ENCODE measurements at regions not wholly inside any gene's neighbourhood (a gene's known extent, or its start where the extent isn't known, plus 50 kb on each side); places are given as distances from the start of the nearest gene placed in this dataset.

- dilution Hi-C loops (cut with MboI; ENCODE audit: extremely low pct_ligation_motif_present, low sequenced_read_pairs): no loop called here
- Histone ChIP-seq H2AFZ (ENCODE audit: control insufficient read depth, low read length) (no peak overlapping the region), H3K27me3 (ENCODE audit: control insufficient read depth, extremely low read depth, insufficient read depth, low read length) (no peaks in the 10 kb centered on the region), H3K4me2 (ENCODE audit: control insufficient read depth, extremely low read depth, insufficient read depth, low read depth, low read length) (no peak overlapping the region), H3K27ac (ENCODE audit: control insufficient read depth, insufficient read depth, low read length) (no peak overlapping the region), H3K9me3 (ENCODE audit: control insufficient read depth, low read depth, low read length) (no peaks in the 10 kb centered on the region), H3K9me1 (ENCODE audit: control insufficient read depth, extremely low read depth, insufficient read depth, low read length) (no peaks in the 10 kb centered on the region), H3K4me1 (ENCODE audit: control insufficient read depth, extremely low read depth, insufficient read depth, low read length) (no peaks in the 10 kb centered on the region), H3K36me3 (ENCODE audit: control insufficient read depth in 2 of 2, extremely low read depth in 1 of 2, insufficient read depth in 2 of 2, low read length in 2 of 2) (no peaks in the 10 kb centered on the region), H3K79me2 (ENCODE audit: control insufficient read depth, insufficient read depth, low read length) (no peaks in the 10 kb centered on the region), H3K4me3 (ENCODE audit: control insufficient read depth in 2 of 3, extremely low read depth in 1 of 3, insufficient read depth in 2 of 3, low read depth in 1 of 3, low read length in 3 of 3) (no peak overlapping the region), H3K9ac (ENCODE audit: control insufficient read depth, extremely low read depth, insufficient read depth, low read length) (no peak overlapping the region), H4K20me1 (ENCODE audit: control insufficient read depth, extremely low read depth, insufficient read depth, low read length) (no peaks in the 10 kb centered on the region)
- DNase-seq (ENCODE audit: low read depth, low spot score) (no peak), FAIRE-seq (no peak)
- TF ChIP-seq EZH2 (IDR thresholded peaks at IDR 0.05; ENCODE audit: low read length): no peak
- TF ChIP-seq CTCF (optimal IDR thresholded peaks at IDR 0.05 in 1 of 3, IDR thresholded peaks at IDR 0.05 in 1 of 3, conservative IDR thresholded peaks at IDR 0.05 in 1 of 3; ENCODE audit: extremely low read depth in 1 of 3, insufficient read depth in 2 of 3, low read length in 3 of 3): no peak
These were observed 111.6 kb upstream of the CXCL13 start for GRCh38 chr4:77493829-77494551.

- H3K27ac ChIP-seq (ENCODE audit: control insufficient read depth, insufficient read depth, low read length): no peak overlapping the region
- H2AFZ ChIP-seq (ENCODE audit: control insufficient read depth, low read length): no peak overlapping the region
- no peak overlapping the region for H3K4me2 ChIP-seq (ENCODE audit: control insufficient read depth, extremely low read depth, insufficient read depth, low read depth, low read length)
- no peaks in the 10 kb centered on the region for H3K9me3 ChIP-seq (ENCODE audit: control insufficient read depth, low read depth, low read length)
- dilution Hi-C loops (cut with MboI; ENCODE audit: extremely low pct_ligation_motif_present, low sequenced_read_pairs): no loop called here
- H3K4me1 ChIP-seq (ENCODE audit: control insufficient read depth, extremely low read depth, insufficient read depth, low read length): no peaks in the 10 kb centered on the region
- H4K20me1 ChIP-seq (ENCODE audit: control insufficient read depth, extremely low read depth, insufficient read depth, low read length): no peaks in the 10 kb centered on the region
- H3K4me3 ChIP-seq (ENCODE audit: control insufficient read depth in 2 of 3, extremely low read depth in 1 of 3, insufficient read depth in 2 of 3, low read depth in 1 of 3, low read length in 3 of 3): no peak overlapping the region
- no peaks in the 10 kb centered on the region for H3K9me1 ChIP-seq (ENCODE audit: control insufficient read depth, extremely low read depth, insufficient read depth, low read length)
- FAIRE-seq (no peak), DNase-seq (ENCODE audit: low read depth, low spot score) (no peak)
- no peak overlapping the region for H3K9ac ChIP-seq (ENCODE audit: control insufficient read depth, extremely low read depth, insufficient read depth, low read length)
- H3K27me3 ChIP-seq (ENCODE audit: control insufficient read depth, extremely low read depth, insufficient read depth, low read length): peaks cover 5% of the 10 kb centered on the region
- no peaks in the 10 kb centered on the region for H3K79me2 ChIP-seq (ENCODE audit: control insufficient read depth, insufficient read depth, low read length)
- TF ChIP-seq EZH2 (IDR thresholded peaks at IDR 0.05; ENCODE audit: low read length) (no peak), CTCF (optimal IDR thresholded peaks at IDR 0.05 in 1 of 3, IDR thresholded peaks at IDR 0.05 in 1 of 3, conservative IDR thresholded peaks at IDR 0.05 in 1 of 3; ENCODE audit: extremely low read depth in 1 of 3, insufficient read depth in 2 of 3, low read length in 3 of 3) (no peak)
- H3K36me3 ChIP-seq (ENCODE audit: control insufficient read depth in 2 of 2, extremely low read depth in 1 of 2, insufficient read depth in 2 of 2, low read length in 2 of 2): no peaks in the 10 kb centered on the region
These were observed 109.2 kb upstream of the CXCL13 start for GRCh38 chr4:77496457-77496856.
